ENCODE measurements at regions not wholly inside any gene's neighbourhood (a gene's known extent, or its start where the extent isn't known, plus 50 kb on each side); places are given as distances from the start of the nearest gene placed in this dataset.
A peak's percentile ranks its signal among the peaks of the same experiment; 100 is the strongest.

GRCh38 chr1:187922255-187922654, 1093.5 kb downstream of the PLA2G4A start:
- DNase-seq (no peak), ATAC-seq (no peak)
- Histone ChIP-seq H3K4me3 (no peak overlapping the region), H3K27me3 (no peaks in the 10 kb centered on the region), H3K27ac (no peak overlapping the region), H3K9me3 (no peaks in the 10 kb centered on the region), H3K4me1 (no peaks in the 10 kb centered on the region), H3K36me3 (no peaks in the 10 kb centered on the region)
- TF ChIP-seq POLR2A (IDR thresholded peaks at IDR 0.05) = no peak
- no peak for TF ChIP-seq CTCF (IDR thresholded peaks at IDR 0.05)
- intact Hi-C loops (cut with DNase I) = no loop called here
- 51% methylated on average over 2 of the region's 2 CpGs for WGBS (ENCODE audit: insufficient coverage, low coverage, low lambda C conversion rate, missing lambda C conversion rate)

DNA sequence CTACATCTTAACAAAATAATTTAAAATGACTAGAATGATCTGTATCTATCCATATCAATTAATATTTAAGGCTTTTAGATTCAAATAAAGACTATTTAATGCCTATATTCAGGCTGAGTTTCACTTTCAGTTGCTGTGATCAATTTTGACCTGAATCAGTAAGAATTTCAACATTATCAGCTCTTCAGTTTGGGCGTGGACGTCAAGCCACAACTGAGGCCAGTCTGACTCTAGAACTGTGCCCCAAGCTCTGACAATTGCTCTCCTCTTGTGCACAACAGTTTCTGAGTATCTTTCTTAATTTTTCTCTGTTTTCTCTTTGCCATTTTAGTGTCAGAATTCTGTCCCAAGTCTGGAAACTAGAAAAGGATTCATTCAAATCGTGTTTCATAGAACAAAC, 1095.5 kb downstream of the PLA2G4A start:
- Histone ChIP-seq H3K27me3 (no peaks in the 10 kb centered on the region), H3K9me3 (no peaks in the 10 kb centered on the region), H3K27ac (peak overlapping the region in 1 of 3 donors; percentile 2), H3K36me3 (no peaks in the 10 kb centered on the region), H3K4me1 (peaks cover 0 to 9% (median 0%) of the 10 kb centered on the region in 4 donors), H3K4me3 (no peak overlapping the region)
- intact Hi-C loops (cut with DNase I) = no loop called here
- 47% methylated on average over 3 of the region's 3 CpGs for WGBS (ENCODE audit: insufficient coverage, low coverage, low lambda C conversion rate, missing lambda C conversion rate)
- ATAC-seq = peak; percentile 55 to 66 (median 62)
- no peak for DNase-seq
- TF ChIP-seq POLR2A (IDR thresholded peaks at IDR 0.05) (no peak), CTCF (IDR thresholded peaks at IDR 0.05) (no peak)

- 15% methylated on average over 4 of the region's 4 CpGs for WGBS (ENCODE audit: insufficient coverage, low coverage, low lambda C conversion rate, missing lambda C conversion rate)
- ATAC-seq (peak; percentile 89 to 95 (median 90)), DNase-seq (peak; percentile 46 to 59 (median 54))
- Histone ChIP-seq H3K27ac (no peak overlapping the region), H3K4me3 (no peak overlapping the region), H3K36me3 (no peaks in the 10 kb centered on the region), H3K27me3 (no peaks in the 10 kb centered on the region), H3K9me3 (no peaks in the 10 kb centered on the region), H3K4me1 (peaks cover 0 to 15% (median 0%) of the 10 kb centered on the region in 4 donors)
- intact Hi-C loops (cut with DNase I) = no loop called here
- no peak for TF ChIP-seq POLR2A (IDR thresholded peaks at IDR 0.05)
- peak; percentile 49 to 69 (median 61) for TF ChIP-seq CTCF (IDR thresholded peaks at IDR 0.05)
These were observed 1099.5 kb downstream of the PLA2G4A start for GRCh38 chr1:187928288-187928687.

DNA sequence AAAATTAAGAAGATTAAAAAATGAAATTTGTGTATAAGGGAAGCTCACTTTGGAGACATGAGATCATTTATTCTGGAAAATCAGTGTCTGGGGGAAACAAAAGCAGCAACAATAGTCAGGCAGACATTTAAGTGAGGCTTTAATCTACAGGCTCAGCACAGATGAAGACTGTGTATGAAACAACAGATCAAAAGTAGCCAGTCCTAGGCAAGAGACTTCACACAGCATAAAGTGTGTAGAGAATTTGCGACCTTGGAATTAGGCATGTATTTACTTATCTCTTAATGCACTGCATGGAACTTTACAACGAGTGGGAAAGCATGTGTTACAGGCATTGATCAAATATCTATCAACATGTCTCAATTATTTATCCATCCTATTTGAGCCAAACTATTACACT, 1099.9 kb downstream of the PLA2G4A start:
- Histone ChIP-seq H3K4me1 (peaks cover 0 to 16% (median 0%) of the 10 kb centered on the region in 4 donors), H3K27me3 (no peaks in the 10 kb centered on the region), H3K4me3 (no peak overlapping the region), H3K27ac (no peak overlapping the region), H3K36me3 (no peaks in the 10 kb centered on the region), H3K9me3 (no peaks in the 10 kb centered on the region)
- no peak for DNase-seq
- WGBS (ENCODE audit: insufficient coverage, low coverage, low lambda C conversion rate, missing lambda C conversion rate) = 16% methylated on average over 2 of the region's 2 CpGs
- no peak for TF ChIP-seq CTCF (IDR thresholded peaks at IDR 0.05)
- no peak for TF ChIP-seq POLR2A (IDR thresholded peaks at IDR 0.05)
- ATAC-seq = peak; percentile 39 to 68 (median 54)
- intact Hi-C loops (cut with DNase I) = no loop called here

- intact Hi-C loops (cut with DNase I) = no loop called here
- no peak for DNase-seq
- no peaks in the 10 kb centered on the region for H3K9me3 ChIP-seq
- no peak for TF ChIP-seq CTCF (IDR thresholded peaks at IDR 0.05)
- TF ChIP-seq POLR2A (IDR thresholded peaks at IDR 0.05) = no peak
- no peaks in the 10 kb centered on the region for H3K27me3 ChIP-seq
- no peak for ATAC-seq
- H3K27ac ChIP-seq = no peak overlapping the region
- H3K36me3 ChIP-seq = no peaks in the 10 kb centered on the region
- WGBS (ENCODE audit: insufficient coverage, low coverage, low lambda C conversion rate, missing lambda C conversion rate) = 72% methylated on average over 7 of the region's 7 CpGs
- H3K4me3 ChIP-seq = no peak overlapping the region
- H3K4me1 ChIP-seq = peaks cover 0 to 16% (median 0%) of the 10 kb centered on the region in 4 donors
These were observed 1103.0 kb downstream of the PLA2G4A start for GRCh38 chr1:187931776-187932175.

Data from right lobe of liver (tissue), 6 donors.